PC-3 (cell line): ENCODE measurements at regions not wholly inside any gene's neighbourhood (a gene's known extent, or its start where the extent isn't known, plus 50 kb on each side); places are given as distances from the start of the nearest gene placed in this dataset.

Experiments
- EZH2 ChIP-seq: fragments of 300-600 bp; sonication (generic); IDR thresholded peaks from one replicate; pipeline ENCODE4 v1.6.1; 2017; ENCODE audit warnings: antibody characterized with exemption, mild to moderate bottlenecking, low read length; ENCODE audit not compliant: unreplicated experiment
- TF ChIP-seq, protein P1 (sequence below): fragments of 300-600 bp; sonication (generic); conservative IDR thresholded peaks from 2 replicates; pipeline ENCODE4 v1.5.1; 2017; ENCODE audit warnings: antibody characterized with exemption, low read depth, mild to moderate bottlenecking, low read length

DNA sequence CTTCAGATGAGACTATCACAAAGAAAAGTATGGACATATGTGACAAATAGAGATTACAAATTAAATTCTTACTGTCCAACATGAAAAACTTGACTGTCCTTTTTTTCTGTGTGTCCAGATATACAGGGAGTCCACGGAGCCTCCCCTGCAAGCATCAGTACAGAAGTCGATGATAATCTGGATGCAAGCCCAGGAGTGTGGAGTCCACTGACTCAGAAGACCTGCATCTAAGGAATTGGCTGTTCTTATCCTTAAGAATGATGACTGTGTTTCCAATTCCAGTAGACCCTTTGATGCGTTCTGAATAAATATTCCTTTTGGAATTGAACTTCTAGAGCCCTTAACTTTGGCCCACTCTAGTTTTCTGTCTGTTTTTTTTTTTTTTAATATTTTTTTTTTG is 56.7 kb upstream of the TAF11L2 start:
- no peak for TF ChIP-seq EZH2
- TF ChIP-seq, protein P1, sequence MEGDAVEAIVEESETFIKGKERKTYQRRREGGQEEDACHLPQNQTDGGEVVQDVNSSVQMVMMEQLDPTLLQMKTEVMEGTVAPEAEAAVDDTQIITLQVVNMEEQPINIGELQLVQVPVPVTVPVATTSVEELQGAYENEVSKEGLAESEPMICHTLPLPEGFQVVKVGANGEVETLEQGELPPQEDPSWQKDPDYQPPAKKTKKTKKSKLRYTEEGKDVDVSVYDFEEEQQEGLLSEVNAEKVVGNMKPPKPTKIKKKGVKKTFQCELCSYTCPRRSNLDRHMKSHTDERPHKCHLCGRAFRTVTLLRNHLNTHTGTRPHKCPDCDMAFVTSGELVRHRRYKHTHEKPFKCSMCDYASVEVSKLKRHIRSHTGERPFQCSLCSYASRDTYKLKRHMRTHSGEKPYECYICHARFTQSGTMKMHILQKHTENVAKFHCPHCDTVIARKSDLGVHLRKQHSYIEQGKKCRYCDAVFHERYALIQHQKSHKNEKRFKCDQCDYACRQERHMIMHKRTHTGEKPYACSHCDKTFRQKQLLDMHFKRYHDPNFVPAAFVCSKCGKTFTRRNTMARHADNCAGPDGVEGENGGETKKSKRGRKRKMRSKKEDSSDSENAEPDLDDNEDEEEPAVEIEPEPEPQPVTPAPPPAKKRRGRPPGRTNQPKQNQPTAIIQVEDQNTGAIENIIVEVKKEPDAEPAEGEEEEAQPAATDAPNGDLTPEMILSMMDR, result no peak
